ENCODE measurements at regions not wholly inside any gene's neighbourhood (a gene's known extent, or its start where the extent isn't known, plus 50 kb on each side); places are given as distances from the start of the nearest gene placed in this dataset.

GRCh38 chr14:80127466-80127865 is 83.8 kb downstream of the DIO2 start:
- no peaks in the 10 kb centered on the region for H3K27me3 Mint-ChIP-seq (ENCODE audit: low read depth)
- no peaks in the 10 kb centered on the region for H3K36me3 Mint-ChIP-seq (ENCODE audit: low read depth)
- no peak for DNase-seq (ENCODE audit: low read depth, low spot score)
- no peak for TF ChIP-seq CTCF (conservative IDR thresholded peaks at IDR 0.05)
- H3K9me3 Mint-ChIP-seq = peaks cover 13% of the 10 kb centered on the region
- no peak overlapping the region for H3K4me3 Mint-ChIP-seq
- H3K27ac Mint-ChIP-seq (ENCODE audit: unreplicated experiment) = no peak overlapping the region
- H3K4me1 Mint-ChIP-seq = no peaks in the 10 kb centered on the region

- peaks cover 3% of the 10 kb centered on the region for H3K36me3 Mint-ChIP-seq (ENCODE audit: low read depth)
- no peak for DNase-seq (ENCODE audit: low read depth, low spot score)
- peaks cover 18% of the 10 kb centered on the region for H3K9me3 Mint-ChIP-seq
- no peak for TF ChIP-seq CTCF (conservative IDR thresholded peaks at IDR 0.05)
- H3K4me1 Mint-ChIP-seq = no peaks in the 10 kb centered on the region
- H3K27me3 Mint-ChIP-seq (ENCODE audit: low read depth) = no peaks in the 10 kb centered on the region
- no peak overlapping the region for H3K27ac Mint-ChIP-seq (ENCODE audit: unreplicated experiment)
- H3K4me3 Mint-ChIP-seq = no peak overlapping the region
These were observed 86.5 kb downstream of the DIO2 start for GRCh38 chr14:80124794-80125193.

GRCh38 chr14:80117876-80118275 is 93.4 kb downstream of the DIO2 start:
- TF ChIP-seq CTCF (conservative IDR thresholded peaks at IDR 0.05) = no peak
- no peaks in the 10 kb centered on the region for H3K27me3 Mint-ChIP-seq (ENCODE audit: low read depth)
- peaks cover 10% of the 10 kb centered on the region for H3K9me3 Mint-ChIP-seq
- no peak for DNase-seq (ENCODE audit: low read depth, low spot score)
- H3K4me3 Mint-ChIP-seq = no peak overlapping the region
- H3K4me1 Mint-ChIP-seq = no peaks in the 10 kb centered on the region
- no peak overlapping the region for H3K27ac Mint-ChIP-seq (ENCODE audit: unreplicated experiment)
- H3K36me3 Mint-ChIP-seq (ENCODE audit: low read depth) = peaks cover 3% of the 10 kb centered on the region

- Mint-ChIP-seq H3K36me3 (ENCODE audit: low read depth) (no peaks in the 10 kb centered on the region), H3K27ac (ENCODE audit: unreplicated experiment) (no peak overlapping the region), H3K4me1 (peaks cover under 1% of the 10 kb centered on the region), H3K27me3 (ENCODE audit: low read depth) (no peaks in the 10 kb centered on the region), H3K9me3 (peaks cover 2% of the 10 kb centered on the region), H3K4me3 (no peak overlapping the region)
- TF ChIP-seq CTCF (conservative IDR thresholded peaks at IDR 0.05) = no peak
- DNase-seq (ENCODE audit: low read depth, low spot score) = no peak
These were observed 95.1 kb downstream of the DIO2 start for GRCh38 chr14:80116157-80116556.

- H3K27ac Mint-ChIP-seq (ENCODE audit: unreplicated experiment) = no peak overlapping the region
- no peaks in the 10 kb centered on the region for H3K27me3 Mint-ChIP-seq (ENCODE audit: low read depth)
- no peaks in the 10 kb centered on the region for H3K9me3 Mint-ChIP-seq
- H3K4me3 Mint-ChIP-seq = no peak overlapping the region
- peaks cover 5% of the 10 kb centered on the region for H3K4me1 Mint-ChIP-seq
- no peak for DNase-seq (ENCODE audit: low read depth, low spot score)
- H3K36me3 Mint-ChIP-seq (ENCODE audit: low read depth) = no peaks in the 10 kb centered on the region
- no peak for TF ChIP-seq CTCF (conservative IDR thresholded peaks at IDR 0.05)
These were observed 100.6 kb downstream of the DIO2 start for GRCh38 chr14:80110721-80111120.

GRCh38 chr14:80109055-80109454 is 102.2 kb downstream of the DIO2 start:
- TF ChIP-seq CTCF (conservative IDR thresholded peaks at IDR 0.05) = no peak
- no peak for DNase-seq (ENCODE audit: low read depth, low spot score)
- Mint-ChIP-seq H3K9me3 (no peaks in the 10 kb centered on the region), H3K27ac (ENCODE audit: unreplicated experiment) (no peak overlapping the region), H3K27me3 (ENCODE audit: low read depth) (no peaks in the 10 kb centered on the region), H3K36me3 (ENCODE audit: low read depth) (no peaks in the 10 kb centered on the region), H3K4me1 (peaks cover 5% of the 10 kb centered on the region), H3K4me3 (no peak overlapping the region)

Measured in neural crest cell (in vitro differentiated cells).